ENCODE measurements at regions not wholly inside any gene's neighbourhood (a gene's known extent, or its start where the extent isn't known, plus 50 kb on each side); places are given as distances from the start of the nearest gene placed in this dataset.
"Not testable (repeated sequence)": the region's sequence is repeated elsewhere in the genome, so short reads cannot be mapped to it uniquely, and the experiment has no call there.

GRCh38 chr10:52551046-52551445, 221.5 kb downstream of the MBL2 start:
- no peak for DNase-seq

DNA sequence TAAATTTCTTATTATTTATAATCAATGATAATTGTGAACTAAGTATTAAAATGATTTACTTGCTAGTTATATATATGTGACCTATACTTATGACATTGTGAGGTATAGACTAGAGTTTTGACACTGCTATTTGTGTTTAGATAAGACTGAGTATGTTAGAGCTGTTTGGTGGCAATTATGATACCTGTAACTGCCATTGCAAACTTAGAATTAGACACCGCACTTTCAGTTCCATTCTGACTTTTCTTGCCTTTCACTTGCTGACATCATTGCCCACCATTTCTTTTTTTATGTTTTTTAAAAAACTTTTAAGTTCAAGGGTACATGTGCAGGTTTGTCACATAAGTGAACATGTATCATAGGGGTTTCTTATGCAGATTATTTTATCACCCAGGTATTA, 214.5 kb downstream of the MBL2 start:
- DNase-seq: no peak

GRCh38 chr10:52561322-52561721, 211.3 kb downstream of the MBL2 start:
- no peak for DNase-seq

DNA sequence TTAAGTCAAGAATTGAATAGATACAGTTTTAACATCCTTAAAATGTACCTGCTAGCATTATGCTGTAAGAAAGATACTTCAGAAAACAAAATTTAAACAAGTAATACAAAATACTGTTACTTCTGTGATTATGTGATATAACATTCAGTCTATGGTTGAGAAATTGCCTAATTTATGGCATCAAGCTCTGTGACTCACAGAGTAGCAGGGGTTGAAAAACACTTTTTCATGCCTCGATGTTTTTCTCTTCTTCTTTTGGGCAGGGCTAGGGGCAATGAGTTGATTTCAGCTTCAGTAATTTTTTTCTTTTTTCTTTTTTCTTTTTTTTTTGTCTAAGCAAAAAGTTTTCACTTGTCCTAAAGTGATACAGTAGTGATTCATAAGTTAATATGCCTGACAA, 209.2 kb downstream of the MBL2 start:
- no peak for DNase-seq

GRCh38 chr10:52566471-52567246, 205.9 kb downstream of the MBL2 start:
- DNase-seq: peak; percentile 6

GRCh38 chr10:52567247-52567580, 205.4 kb downstream of the MBL2 start:
- no peak for DNase-seq

DNA sequence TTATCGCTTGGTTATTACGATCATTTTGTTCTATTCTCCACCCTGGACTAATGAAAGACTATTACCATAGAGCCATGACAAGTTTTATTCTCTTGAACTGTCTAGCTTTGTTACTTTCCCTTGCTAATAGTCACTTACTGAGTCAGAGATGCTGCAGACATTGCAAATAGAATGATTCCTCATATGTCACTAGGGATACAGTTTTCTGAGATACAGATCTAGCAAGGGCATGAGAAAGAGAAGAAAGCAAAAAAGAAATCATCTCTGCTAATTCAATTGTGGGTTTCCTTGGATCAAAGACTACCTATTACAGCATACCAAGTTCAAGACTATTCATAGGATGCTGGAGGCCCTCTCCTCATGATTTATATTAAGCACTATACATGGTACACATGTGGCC, 204.3 kb downstream of the MBL2 start:
- no peak for DNase-seq

- no peak for DNase-seq
Measured at GRCh38 chr10:52570490-52570889, 202.1 kb downstream of the MBL2 start.

DNA sequence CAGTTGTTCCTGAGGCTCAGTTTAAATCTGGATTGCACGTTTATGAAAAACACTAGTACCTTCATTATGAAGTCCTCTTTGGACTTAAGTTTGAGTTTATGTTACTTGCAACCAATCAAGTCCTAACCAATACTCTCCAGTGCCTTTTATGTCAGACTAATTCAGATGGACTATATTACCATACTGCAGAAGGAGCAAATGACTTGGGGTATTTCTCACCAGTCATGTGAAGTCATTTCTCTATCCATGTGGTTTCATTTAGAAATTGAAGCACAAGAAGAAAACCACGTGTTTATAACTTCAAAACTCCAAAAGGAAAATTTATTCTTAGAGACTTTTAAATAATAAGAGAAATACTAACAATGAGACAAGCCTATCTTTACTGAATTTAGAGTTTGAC, 201.6 kb downstream of the MBL2 start:
- DNase-seq: no peak

- DNase-seq: no peak
Measured at GRCh38 chr10:52571516-52572182, 200.9 kb downstream of the MBL2 start.

DNA sequence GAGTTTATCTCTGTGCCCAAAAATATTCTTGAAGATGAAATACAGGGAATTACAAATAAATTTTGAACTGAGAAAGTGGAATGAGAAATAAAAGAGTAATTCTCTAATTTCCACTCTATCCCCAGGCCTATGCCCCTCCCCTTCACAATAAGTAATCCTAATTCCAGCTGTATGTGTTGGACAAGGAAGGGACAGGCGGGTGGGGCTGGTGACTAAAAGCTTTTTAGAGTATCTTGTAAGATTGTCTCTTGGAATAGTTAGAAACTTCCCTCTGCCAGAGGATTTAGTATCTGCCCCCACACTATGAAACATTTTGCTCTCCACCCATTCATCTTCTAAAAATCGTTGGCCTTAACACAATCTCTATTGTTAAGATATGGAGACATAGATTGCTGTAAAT, 199.2 kb downstream of the MBL2 start:
- no peak for DNase-seq

DNA sequence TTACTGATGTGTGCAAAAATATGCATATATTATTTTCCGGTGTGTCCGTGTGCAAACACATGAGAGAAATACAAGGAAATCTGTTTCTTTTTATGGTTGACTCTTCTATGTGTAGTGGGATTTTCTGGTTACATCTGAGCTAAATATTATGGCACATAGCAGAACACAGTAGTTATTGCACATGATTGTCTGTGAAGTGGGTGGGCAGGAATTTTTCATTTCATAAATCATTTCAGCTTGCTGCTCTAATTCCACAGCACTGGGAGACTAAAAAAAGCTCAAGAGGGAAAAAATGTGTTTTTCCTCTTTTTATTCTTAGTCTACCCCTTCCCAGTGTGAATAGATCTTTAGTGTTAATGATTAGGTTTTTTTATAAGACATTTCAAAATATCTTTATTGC, 197.9 kb downstream of the MBL2 start:
- DNase-seq: no peak

DNA sequence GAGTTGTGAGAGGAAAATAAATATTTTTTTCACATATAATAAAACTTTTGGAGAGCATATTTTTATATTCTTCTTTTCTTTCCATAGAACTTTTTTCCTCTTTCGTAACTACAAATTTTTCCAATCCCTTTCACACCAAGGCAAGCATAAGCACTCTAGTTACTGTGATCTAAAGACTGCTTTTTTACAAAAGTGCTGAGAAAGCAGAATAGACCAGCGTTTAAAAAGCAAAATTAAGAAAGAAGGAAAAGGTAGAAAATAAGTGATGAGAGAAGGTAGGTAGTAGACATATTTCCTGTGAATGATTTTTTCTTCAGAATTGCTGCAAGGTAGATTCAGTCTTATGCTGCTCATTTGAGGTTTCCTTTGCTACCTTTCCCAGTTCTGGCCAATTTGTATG, 195.5 kb downstream of the MBL2 start:
- DNase-seq: no peak

DNA sequence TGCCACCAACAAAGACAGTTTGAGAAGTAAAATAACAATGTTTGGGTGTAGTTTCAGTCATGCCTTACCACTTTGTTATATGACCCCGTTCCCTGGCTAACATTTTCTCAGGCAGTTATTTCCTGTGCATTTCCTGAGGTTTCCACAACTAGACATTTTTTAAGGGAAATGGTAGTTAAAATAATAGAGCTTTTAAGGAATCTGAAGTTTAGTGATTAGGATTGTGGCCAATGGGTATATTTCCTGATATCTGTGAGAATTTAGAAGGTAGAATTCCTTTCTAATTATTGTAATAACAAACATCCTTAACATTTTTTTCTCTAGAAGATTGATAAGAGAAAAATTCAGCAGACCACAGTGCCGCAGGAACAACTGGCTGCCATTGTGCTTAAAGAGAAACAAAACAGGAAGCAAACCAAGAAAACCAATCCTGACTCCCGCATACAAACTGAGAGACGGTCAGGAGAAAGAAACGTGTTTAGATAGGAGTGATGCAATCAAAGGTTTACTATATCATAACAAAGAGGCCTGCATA, 193.6 kb downstream of the MBL2 start:
- peak; percentile 2 for DNase-seq

- not testable (repeated sequence) for DNase-seq
Measured at GRCh38 chr10:52581636-52582035, 190.9 kb downstream of the MBL2 start.

- DNase-seq: no peak
Measured at GRCh38 chr10:52583336-52583735, 189.2 kb downstream of the MBL2 start.

- DNase-seq: no peak
Measured at GRCh38 chr10:52586710-52587109, 185.9 kb downstream of the MBL2 start.

DNA sequence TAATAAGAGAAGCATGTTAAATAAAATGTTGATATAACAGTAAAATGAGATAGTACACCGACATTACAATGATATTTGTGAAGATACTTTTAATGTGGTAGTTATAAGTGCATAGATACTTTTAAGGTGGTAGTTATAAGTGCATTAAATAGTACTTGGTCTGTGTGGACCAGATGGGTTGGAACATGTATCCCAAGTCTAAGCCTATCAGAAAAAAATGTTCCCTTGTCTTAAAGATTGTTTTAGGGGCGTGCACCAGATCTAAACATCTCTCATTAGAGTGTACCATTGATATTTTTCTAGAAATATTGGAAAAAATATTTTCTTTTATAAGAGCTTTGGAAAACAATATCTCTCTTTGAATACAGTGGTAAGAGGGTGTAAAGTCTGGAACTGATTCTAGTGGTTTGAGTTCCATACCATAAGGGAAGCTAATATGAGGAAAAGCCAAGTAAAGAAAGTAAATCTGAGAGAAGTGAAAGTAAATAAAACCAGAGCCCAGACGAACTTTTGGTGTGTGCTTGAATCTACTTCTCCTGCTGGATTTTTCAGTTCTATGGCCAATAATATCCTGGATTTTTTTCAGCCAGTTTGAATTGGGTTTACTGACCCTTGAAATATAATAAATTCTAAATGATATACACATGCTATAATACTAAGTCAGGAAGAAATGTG, 175.3 kb downstream of the MBL2 start:
- DNase-seq: peak; percentile 46

GRCh38 chr10:52598936-52599335, 173.6 kb downstream of the MBL2 start:
- no peak for DNase-seq

GRCh38 chr10:52599551-52600200, 172.9 kb downstream of the MBL2 start:
- no peak for DNase-seq

GRCh38 chr10:52604131-52604530, 168.5 kb downstream of the MBL2 start:
- not testable (repeated sequence) for DNase-seq

DNA sequence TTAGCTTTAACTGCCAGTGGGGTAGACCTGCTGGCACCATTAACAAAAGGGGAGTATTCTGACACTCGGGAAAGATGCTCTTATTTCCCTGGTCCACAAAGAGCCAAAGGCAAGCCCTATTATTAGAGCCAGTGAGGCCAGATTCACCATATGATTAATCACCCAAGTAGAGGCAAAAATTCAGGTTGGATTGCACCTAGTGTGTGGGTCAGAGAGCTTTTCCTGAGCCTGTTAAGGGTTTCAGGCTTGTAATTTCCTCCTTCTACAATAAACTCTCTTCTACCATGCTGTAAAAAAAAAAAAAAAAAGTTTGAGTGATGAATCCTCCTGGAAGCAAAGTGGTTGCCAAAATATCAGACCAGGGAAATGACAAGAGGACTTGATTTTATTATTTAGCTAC, 163.5 kb downstream of the MBL2 start:
- no peak for DNase-seq

GRCh38 chr10:52609626-52610240, 162.9 kb downstream of the MBL2 start:
- DNase-seq: no peak
